Stomach (tissue), 4 donors: ENCODE measurements at regions not wholly inside any gene's neighbourhood (a gene's known extent, or its start where the extent isn't known, plus 50 kb on each side); places are given as distances from the start of the nearest gene placed in this dataset.

ENCODE experiments used
- EP300 ChIP-seq: sonication (generic); formaldehyde crosslinking; IDR thresholded peaks from one replicate; pipeline ENCODE4 v1.6.1; 2017; ENCODE audit warnings: antibody characterized with exemption
- POLR2A ChIP-seq, 4 donors: fragments of 450-650 bp; IDR thresholded peaks; one replicate each; pipeline ENCODE4 v1.6.1; 2016; ENCODE audit warnings: antibody characterized with exemption in 4 of 4, control low read depth in 2 of 4, mild to moderate bottlenecking in 1 of 4, moderate library complexity in 1 of 4
- POLR2AphosphoS5 ChIP-seq, 3 donors: sonication (generic); formaldehyde crosslinking; IDR thresholded peaks; one replicate each; pipeline ENCODE4 v1.6.1; 2016; ENCODE audit warnings: antibody characterized with exemption in 3 of 3
- TF ChIP-seq, protein P1 (sequence below), 7 experiments: fragments of 450-650 bp in 4 of 7; fragments of 200-600 bp in 3 of 7; sonication (generic) in 3 of 7; IDR thresholded peaks; one replicate each; pipeline ENCODE4 v1.5.1; 2016 to 2019; ENCODE audit warnings: antibody characterized with exemption in 7 of 7, control low read depth in 2 of 7, mild to moderate bottlenecking in 1 of 7

DNA sequence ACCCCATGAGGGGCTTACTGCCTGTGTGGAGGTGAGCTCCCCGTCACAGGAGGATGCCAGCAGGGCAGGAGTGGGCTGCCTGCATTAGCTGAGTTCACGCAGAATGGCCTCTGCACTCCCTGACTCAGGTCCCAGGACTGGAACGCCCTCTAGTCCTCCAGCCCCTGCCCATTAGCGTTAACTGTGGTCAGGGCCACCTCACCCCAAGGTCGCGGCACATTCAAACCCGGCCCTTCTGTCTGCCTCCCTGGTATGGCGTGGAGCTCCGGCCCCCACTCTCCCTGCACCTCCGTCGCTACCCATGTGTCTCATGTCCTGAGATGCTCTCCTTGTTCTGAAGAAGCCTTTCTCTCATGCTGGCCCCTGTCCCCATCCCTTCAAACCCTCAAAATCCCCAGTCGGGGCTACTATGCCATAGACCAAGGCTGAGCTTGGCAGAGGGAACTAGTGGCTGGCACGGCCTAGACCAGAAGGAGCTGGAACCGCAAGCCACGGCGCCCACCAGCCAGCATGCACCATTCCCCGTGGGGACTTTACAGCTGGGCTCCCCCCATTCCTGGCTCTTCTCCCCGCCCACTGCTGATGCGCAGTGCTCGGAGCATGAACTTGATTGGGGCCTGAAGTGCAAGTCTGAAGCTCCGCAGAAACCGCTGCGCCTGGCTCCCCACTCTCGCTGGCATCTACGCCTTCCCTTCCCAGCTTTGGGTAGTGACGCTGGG is 79.5 kb upstream of the RTL6 start:
- TF ChIP-seq, protein P1, sequence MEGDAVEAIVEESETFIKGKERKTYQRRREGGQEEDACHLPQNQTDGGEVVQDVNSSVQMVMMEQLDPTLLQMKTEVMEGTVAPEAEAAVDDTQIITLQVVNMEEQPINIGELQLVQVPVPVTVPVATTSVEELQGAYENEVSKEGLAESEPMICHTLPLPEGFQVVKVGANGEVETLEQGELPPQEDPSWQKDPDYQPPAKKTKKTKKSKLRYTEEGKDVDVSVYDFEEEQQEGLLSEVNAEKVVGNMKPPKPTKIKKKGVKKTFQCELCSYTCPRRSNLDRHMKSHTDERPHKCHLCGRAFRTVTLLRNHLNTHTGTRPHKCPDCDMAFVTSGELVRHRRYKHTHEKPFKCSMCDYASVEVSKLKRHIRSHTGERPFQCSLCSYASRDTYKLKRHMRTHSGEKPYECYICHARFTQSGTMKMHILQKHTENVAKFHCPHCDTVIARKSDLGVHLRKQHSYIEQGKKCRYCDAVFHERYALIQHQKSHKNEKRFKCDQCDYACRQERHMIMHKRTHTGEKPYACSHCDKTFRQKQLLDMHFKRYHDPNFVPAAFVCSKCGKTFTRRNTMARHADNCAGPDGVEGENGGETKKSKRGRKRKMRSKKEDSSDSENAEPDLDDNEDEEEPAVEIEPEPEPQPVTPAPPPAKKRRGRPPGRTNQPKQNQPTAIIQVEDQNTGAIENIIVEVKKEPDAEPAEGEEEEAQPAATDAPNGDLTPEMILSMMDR (IDR thresholded peaks at IDR 0.05), result no peak
- TF ChIP-seq POLR2A (IDR thresholded peaks at IDR 0.05), result no peak
- no peak for TF ChIP-seq POLR2AphosphoS5 (IDR thresholded peaks at IDR 0.05)
- no peak for TF ChIP-seq EP300
